ENCODE measurements at regions not wholly inside any gene's neighbourhood (a gene's known extent, or its start where the extent isn't known, plus 50 kb on each side); places are given as distances from the start of the nearest gene placed in this dataset.

GRCh38 chr10:31133251-31133791, 101.7 kb upstream of the ZNF438 start:
- TF ChIP-seq POLR2A (IDR thresholded peaks at IDR 0.05; ENCODE audit: low read depth, low read length) (no peak), CTCF (IDR thresholded peaks at IDR 0.05; ENCODE audit: extremely low read depth in 1 of 2, insufficient read depth in 1 of 2, low read depth in 1 of 2, low read length in 2 of 2) (no peak), EZH2 (IDR thresholded peaks at IDR 0.05; ENCODE audit: borderline replicate concordance, low read depth, low read length, severe bottlenecking) (no peak)
